ENCODE measurements at regions not wholly inside any gene's neighbourhood (a gene's known extent, or its start where the extent isn't known, plus 50 kb on each side); places are given as distances from the start of the nearest gene placed in this dataset.

DNA sequence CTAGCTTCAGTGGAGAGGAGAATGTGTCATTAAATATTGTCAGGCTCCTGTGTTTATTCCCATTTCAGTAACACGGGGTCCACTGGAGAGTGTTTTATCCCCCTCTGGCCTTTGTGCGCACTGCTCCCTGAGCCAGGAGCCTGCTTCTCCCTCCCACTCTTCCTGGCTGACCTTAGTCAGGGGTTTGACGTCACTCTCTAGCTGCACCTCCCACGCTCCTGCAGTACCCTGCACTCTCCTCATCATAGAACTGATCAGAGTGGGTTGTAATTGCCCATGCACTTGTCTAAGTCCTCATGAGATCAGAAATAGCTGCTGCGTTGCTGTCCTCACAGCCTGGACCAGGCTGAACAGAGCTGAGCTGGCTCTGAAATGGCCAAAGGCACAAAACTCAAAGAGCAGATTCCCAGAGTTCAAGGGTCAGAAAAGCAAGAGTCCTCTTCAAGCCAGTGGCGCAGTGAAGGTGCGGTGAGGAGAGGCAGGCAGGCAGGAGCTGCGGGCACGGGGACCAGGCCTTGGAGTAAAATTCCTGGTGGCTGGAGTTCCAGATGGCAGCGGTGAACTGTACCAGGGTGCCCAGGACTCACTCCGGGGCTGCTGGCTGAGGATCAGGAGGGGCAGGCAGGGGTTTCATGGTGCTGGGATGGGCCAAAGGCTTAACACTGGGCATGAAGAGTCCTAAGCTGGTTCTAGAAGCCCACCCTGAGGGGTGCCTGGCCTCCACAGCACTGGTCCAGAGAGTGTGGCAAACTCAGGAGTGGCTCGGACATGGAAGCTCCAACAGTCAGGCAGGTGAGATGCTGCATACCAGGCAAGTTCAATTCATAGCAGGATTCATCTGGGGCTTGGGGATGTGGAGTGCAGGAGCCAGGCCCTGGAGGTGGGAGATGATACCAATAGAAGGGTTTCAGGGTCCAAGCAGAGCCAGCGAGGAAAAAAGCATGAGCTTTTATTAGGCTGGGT, 170.9 kb downstream of the SCP2D1 start:
- Histone ChIP-seq H3K27ac (ENCODE audit: low read depth, low read length, severe bottlenecking) (no peak overlapping the region), H3K36me3 (ENCODE audit: control insufficient read depth, insufficient read depth, low read length) (no peaks in the 10 kb centered on the region), H3K9me3 (ENCODE audit: control insufficient read depth, low read length) (no peaks in the 10 kb centered on the region), H3K4me1 (ENCODE audit: control insufficient read depth, insufficient read depth, low read length, poor library complexity, severe bottlenecking) (no peaks in the 10 kb centered on the region), H3K4me3 (ENCODE audit: extremely low read depth, insufficient read depth, low read length, poor library complexity, severe bottlenecking) (no peak overlapping the region)
- 81 to 83% methylated on average over 13 of the region's 13 CpGs for WGBS, 2 experiments (ENCODE audit: insufficient coverage in 2 of 2)

DNA sequence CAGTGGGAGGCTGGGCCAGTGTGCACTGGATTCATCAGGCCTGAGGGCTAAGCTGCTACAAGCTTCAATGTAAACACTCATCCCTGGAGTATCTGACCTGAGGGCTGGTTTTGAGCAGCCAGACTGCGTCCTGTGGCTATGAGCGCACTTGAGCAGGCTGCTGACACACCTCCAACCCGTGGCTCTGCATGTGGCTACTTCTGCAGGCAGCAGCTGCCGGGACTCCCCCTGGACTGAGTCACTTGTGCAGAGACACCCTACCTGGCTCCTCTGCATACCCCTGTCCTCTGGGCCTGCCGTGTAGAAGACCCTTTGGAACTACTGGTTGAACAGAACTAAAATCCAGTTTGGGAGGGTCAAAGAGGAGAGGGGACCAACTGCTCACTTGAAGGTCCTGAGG, 172.0 kb downstream of the SCP2D1 start:
- WGBS, 2 experiments (ENCODE audit: insufficient coverage in 2 of 2), result 87 to 94% methylated on average over 4 to 5 of the region's 5 CpGs
- no peaks in the 10 kb centered on the region for H3K9me3 ChIP-seq (ENCODE audit: control insufficient read depth, low read length)
- no peaks in the 10 kb centered on the region for H3K4me1 ChIP-seq (ENCODE audit: control insufficient read depth, insufficient read depth, low read length, poor library complexity, severe bottlenecking)
- no peak overlapping the region for H3K4me3 ChIP-seq (ENCODE audit: extremely low read depth, insufficient read depth, low read length, poor library complexity, severe bottlenecking)
- no peak overlapping the region for H3K27ac ChIP-seq (ENCODE audit: low read depth, low read length, severe bottlenecking)
- no peaks in the 10 kb centered on the region for H3K36me3 ChIP-seq (ENCODE audit: control insufficient read depth, insufficient read depth, low read length)

DNA sequence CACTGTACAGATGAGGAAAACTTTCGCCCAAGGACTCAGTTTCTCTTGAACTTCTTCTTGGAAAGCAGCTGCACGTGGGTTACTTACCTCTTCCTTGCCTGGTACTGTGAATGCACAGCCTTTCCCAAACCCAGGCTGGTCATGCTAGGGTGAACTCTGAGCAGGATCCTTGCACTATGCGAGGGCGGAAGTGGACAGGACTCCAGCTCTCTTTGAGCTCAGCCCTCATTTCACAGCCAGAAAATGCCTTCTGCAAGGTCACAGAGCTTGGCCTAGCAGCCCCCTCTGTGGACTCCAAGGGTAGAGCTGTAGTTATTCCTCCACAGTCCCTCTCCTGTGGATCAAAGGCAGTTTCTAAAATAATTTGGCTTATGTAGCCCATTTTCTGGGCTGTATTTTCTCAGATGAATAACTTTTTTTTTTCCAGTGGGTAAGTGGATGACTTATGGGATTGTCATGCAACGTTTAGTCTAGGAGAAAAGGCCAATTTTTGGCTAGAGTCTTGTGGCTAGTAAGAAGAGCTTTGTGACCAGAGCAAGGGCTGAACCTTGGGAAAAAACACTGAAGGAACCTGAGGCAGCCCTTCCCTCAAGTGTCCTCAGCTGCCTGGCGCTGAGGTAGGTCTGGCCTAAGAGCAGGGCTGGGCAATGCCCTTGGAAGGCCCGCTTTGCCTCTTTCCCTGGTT, 172.7 kb downstream of the SCP2D1 start:
- Histone ChIP-seq H3K4me3 (ENCODE audit: extremely low read depth, insufficient read depth, low read length, poor library complexity, severe bottlenecking) (no peak overlapping the region), H3K9me3 (ENCODE audit: control insufficient read depth, low read length) (no peaks in the 10 kb centered on the region), H3K4me1 (ENCODE audit: control insufficient read depth, insufficient read depth, low read length, poor library complexity, severe bottlenecking) (no peaks in the 10 kb centered on the region), H3K27ac (ENCODE audit: low read depth, low read length, severe bottlenecking) (no peak overlapping the region), H3K36me3 (ENCODE audit: control insufficient read depth, insufficient read depth, low read length) (no peaks in the 10 kb centered on the region)
- 89 to 95% methylated on average over 5 to 6 of the region's 7 CpGs for WGBS, 2 experiments (ENCODE audit: insufficient coverage in 2 of 2)

DNA sequence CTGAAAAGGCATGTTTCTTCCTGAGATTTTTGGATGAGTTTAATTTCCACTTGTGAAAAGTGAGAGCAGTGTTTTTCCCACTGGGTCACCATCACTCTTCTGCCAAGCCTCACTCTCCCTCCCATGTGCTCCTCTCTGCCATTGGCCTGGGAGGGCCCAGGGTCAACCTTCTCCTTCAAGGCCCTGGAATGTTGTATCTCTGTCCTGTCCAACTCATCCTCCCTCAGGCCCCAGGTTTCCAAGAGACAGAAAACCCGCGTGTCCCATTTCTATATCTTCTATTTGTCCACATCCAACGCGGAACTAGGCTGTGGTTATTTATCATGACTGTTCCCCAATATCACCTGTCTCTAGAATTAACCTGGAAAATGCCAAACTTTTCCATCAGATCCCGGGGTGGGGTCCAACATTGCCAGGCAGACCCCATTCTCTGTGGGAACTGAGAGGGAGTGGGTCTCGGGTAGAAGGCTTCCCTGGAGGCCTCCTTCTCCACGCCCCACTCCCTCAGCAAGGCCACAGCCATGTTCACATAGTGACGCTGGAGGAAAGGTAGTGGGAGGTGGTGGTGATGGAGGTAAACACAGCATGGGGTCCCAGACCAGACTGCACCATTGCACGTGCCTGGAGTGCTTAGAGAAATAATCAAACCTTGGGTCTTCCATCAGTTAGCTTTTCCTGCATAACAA, 173.5 kb downstream of the SCP2D1 start:
- Histone ChIP-seq H3K4me3 (ENCODE audit: extremely low read depth, insufficient read depth, low read length, poor library complexity, severe bottlenecking) (no peak overlapping the region), H3K9me3 (ENCODE audit: control insufficient read depth, low read length) (no peaks in the 10 kb centered on the region), H3K27ac (ENCODE audit: low read depth, low read length, severe bottlenecking) (no peak overlapping the region), H3K36me3 (ENCODE audit: control insufficient read depth, insufficient read depth, low read length) (no peaks in the 10 kb centered on the region), H3K4me1 (ENCODE audit: control insufficient read depth, insufficient read depth, low read length, poor library complexity, severe bottlenecking) (no peaks in the 10 kb centered on the region)
- 80 to 97% methylated on average over 1 to 6 of the region's 9 CpGs for WGBS, 2 experiments (ENCODE audit: insufficient coverage in 2 of 2)

DNA sequence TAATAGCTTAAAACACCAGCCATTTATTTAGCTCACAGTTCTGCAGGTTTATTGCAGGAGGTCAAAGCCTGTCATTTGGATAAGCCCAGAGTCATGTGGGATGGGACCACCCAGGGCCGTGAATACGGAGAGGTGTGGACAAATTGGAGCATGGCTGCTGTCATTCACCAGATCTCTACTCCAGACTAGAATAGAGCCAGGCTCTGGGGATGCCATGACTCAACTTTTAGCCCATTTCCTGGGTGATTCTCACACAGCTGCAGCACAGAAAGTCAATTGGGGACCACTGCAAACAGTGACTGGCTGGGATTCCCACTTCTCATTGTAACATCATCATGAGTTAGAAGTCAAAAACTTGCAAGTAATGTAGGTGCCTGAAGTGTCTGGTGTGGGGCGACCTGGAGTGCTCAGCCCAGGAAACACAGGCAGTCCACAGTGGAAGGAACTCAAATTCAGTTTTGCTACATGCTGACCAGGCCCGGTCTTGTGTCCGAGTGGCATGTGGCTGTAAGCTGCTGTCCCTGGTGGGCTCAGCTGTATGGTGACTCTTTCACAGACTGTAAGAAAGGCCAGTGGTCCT, 174.3 kb downstream of the SCP2D1 start:
- WGBS, 2 experiments (ENCODE audit: insufficient coverage in 2 of 2), result 92 to 97% methylated on average over 4 to 5 of the region's 5 CpGs
- H3K9me3 ChIP-seq (ENCODE audit: control insufficient read depth, low read length), result no peaks in the 10 kb centered on the region
- no peaks in the 10 kb centered on the region for H3K4me1 ChIP-seq (ENCODE audit: control insufficient read depth, insufficient read depth, low read length, poor library complexity, severe bottlenecking)
- H3K4me3 ChIP-seq (ENCODE audit: extremely low read depth, insufficient read depth, low read length, poor library complexity, severe bottlenecking), result no peak overlapping the region
- no peak overlapping the region for H3K27ac ChIP-seq (ENCODE audit: low read depth, low read length, severe bottlenecking)
- H3K36me3 ChIP-seq (ENCODE audit: control insufficient read depth, insufficient read depth, low read length), result no peaks in the 10 kb centered on the region

DNA sequence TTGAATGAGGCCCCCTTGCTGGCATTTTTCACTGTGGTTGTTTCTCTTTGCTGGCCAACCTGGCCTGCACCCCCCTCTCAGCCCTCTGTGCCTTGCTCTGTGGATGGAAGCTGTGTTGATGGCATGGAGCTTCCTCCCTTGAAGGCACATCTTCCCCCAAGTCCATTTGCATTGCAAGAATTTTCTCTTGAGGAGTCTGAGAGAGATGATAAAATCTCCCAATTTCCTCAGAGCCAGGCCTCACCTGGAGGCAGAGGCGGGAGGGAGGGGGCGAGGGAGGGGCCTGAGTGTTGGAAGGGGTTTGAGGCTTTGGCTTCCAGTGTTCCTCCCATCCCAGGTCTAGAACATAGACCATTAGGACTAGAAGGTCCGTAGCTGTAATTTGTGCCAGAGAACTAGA, 175.1 kb downstream of the SCP2D1 start:
- 86% methylated on average over 1 of the region's 3 CpGs; no CpG with 5 or more reads in 1 of the 2 experiments for WGBS, 2 experiments (ENCODE audit: insufficient coverage in 2 of 2)
- Histone ChIP-seq H3K9me3 (ENCODE audit: control insufficient read depth, low read length) (no peaks in the 10 kb centered on the region), H3K36me3 (ENCODE audit: control insufficient read depth, insufficient read depth, low read length) (no peaks in the 10 kb centered on the region), H3K27ac (ENCODE audit: low read depth, low read length, severe bottlenecking) (no peak overlapping the region), H3K4me1 (ENCODE audit: control insufficient read depth, insufficient read depth, low read length, poor library complexity, severe bottlenecking) (no peaks in the 10 kb centered on the region), H3K4me3 (ENCODE audit: extremely low read depth, insufficient read depth, low read length, poor library complexity, severe bottlenecking) (no peak overlapping the region)

DNA sequence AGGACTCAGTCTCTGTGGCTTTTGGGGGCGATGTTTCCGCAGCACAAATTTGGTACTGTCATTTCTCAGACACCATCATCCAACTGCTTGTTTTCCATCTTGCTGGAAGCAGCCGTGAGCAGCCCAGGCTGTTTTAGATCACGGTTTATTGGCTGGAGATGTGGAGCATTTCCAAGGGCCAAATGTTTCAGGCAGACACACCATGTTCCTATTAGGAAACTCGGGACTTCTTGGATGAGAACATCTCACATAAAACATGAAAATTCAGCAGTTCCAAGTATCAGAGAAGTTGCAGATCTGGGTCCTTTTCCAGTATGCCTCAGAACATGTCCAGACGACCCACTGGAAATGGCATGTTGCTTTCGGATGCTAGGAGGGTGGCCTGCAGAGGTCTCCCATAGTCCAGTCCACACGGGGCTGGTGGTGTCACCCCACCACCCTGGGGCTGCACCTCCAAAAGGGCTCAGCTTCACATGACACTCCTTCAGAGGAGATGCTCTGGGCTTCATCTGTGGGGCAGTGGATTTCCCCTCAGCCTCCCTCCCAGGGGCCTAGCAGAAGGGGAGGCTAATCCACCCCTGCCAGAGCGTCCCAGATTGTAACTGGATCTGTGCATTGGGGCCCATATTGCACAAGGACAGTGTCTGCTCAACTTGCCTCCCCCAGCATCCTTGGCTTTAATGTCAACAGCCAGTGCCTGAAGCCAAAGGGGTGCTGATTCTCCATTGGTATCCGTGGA, 176.3 kb downstream of the SCP2D1 start:
- WGBS, 2 experiments (ENCODE audit: insufficient coverage in 2 of 2), result 92 to 97% methylated on average over 8 to 9 of the region's 10 CpGs
- Histone ChIP-seq H3K27ac (ENCODE audit: low read depth, low read length, severe bottlenecking) (no peak overlapping the region), H3K4me1 (ENCODE audit: control insufficient read depth, insufficient read depth, low read length, poor library complexity, severe bottlenecking) (no peaks in the 10 kb centered on the region), H3K9me3 (ENCODE audit: control insufficient read depth, low read length) (no peaks in the 10 kb centered on the region), H3K4me3 (ENCODE audit: extremely low read depth, insufficient read depth, low read length, poor library complexity, severe bottlenecking) (no peak overlapping the region), H3K36me3 (ENCODE audit: control insufficient read depth, insufficient read depth, low read length) (no peaks in the 10 kb centered on the region)

DNA sequence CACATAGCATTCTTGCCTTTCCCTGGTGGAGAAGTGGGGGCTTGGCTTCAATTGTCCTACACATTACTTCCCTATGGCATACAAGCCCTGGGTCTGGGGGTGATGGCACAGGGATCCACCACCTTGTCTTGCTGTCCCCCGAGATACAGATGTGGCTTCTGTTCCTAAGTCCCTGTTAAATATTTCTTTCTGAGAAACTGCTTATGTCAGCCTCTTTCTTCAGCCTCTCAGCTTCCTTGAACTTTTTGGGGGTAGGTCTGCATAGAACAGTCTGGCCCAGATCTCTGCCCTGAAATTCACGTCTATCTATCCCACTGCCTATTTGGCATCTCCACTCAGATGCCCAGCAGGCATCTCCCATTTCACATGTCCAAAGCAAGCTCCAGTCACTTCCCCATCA, 177.4 kb downstream of the SCP2D1 start:
- H3K4me3 ChIP-seq (ENCODE audit: extremely low read depth, insufficient read depth, low read length, poor library complexity, severe bottlenecking), result no peak overlapping the region
- H3K4me1 ChIP-seq (ENCODE audit: control insufficient read depth, insufficient read depth, low read length, poor library complexity, severe bottlenecking), result no peaks in the 10 kb centered on the region
- H3K36me3 ChIP-seq (ENCODE audit: control insufficient read depth, insufficient read depth, low read length), result no peaks in the 10 kb centered on the region
- WGBS, 2 experiments (ENCODE audit: insufficient coverage in 2 of 2), result 79 to 90% methylated on average over 2 of the region's 2 CpGs
- no peak overlapping the region for H3K27ac ChIP-seq (ENCODE audit: low read depth, low read length, severe bottlenecking)
- H3K9me3 ChIP-seq (ENCODE audit: control insufficient read depth, low read length), result peaks cover 4% of the 10 kb centered on the region

DNA sequence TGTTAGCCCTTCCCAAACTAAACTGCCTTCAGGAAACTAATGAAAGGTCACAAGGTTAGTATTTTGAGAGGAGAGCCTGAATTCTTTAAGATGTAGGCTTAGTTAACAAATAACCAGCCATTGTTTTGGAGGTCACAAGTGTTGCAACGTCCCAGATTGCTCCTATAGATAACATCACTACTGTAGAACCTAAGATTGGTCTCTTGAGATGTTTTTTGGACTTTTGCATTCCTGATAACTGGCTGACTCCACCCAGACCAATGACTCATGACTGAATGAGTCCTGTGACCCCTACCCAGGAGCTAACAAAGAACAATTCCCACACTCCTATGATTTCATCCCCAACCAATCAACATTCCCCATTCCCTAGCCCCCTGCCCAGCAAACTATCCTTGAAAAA, 178.8 kb downstream of the SCP2D1 start:
- Histone ChIP-seq H3K4me3 (ENCODE audit: extremely low read depth, insufficient read depth, low read length, poor library complexity, severe bottlenecking) (no peak overlapping the region), H3K27ac (ENCODE audit: low read depth, low read length, severe bottlenecking) (no peak overlapping the region), H3K36me3 (ENCODE audit: control insufficient read depth, insufficient read depth, low read length) (no peaks in the 10 kb centered on the region), H3K9me3 (ENCODE audit: control insufficient read depth, low read length) (peaks cover 4% of the 10 kb centered on the region), H3K4me1 (ENCODE audit: control insufficient read depth, insufficient read depth, low read length, poor library complexity, severe bottlenecking) (no peaks in the 10 kb centered on the region)
- 83% methylated on average over 1 of the region's 1 CpG; no CpG with 5 or more reads in 1 of the 2 experiments for WGBS, 2 experiments (ENCODE audit: insufficient coverage in 2 of 2)

DNA sequence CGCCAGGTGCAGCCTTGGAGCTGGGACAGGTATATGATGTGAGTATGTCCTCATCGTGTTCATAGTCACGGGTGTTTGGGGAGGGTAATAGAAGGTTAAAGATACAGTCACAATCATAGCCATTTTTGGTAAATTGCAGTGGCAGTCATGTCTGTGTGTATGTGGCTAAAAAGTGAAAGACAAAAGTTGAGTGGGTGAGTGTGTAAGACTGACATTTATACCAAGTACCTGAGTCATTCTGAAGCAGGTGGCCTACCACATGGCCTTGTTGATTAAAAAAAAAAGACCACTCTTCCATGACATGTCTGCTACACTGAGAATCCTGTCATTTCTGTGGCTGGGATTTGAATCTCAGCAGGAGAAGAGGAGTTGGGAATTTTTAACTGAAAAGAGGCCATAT, 181.9 kb downstream of the SCP2D1 start:
- Histone ChIP-seq H3K4me3 (ENCODE audit: extremely low read depth, insufficient read depth, low read length, poor library complexity, severe bottlenecking) (no peak overlapping the region), H3K4me1 (ENCODE audit: control insufficient read depth, insufficient read depth, low read length, poor library complexity, severe bottlenecking) (no peaks in the 10 kb centered on the region), H3K27ac (ENCODE audit: low read depth, low read length, severe bottlenecking) (no peak overlapping the region), H3K36me3 (ENCODE audit: control insufficient read depth, insufficient read depth, low read length) (no peaks in the 10 kb centered on the region), H3K9me3 (ENCODE audit: control insufficient read depth, low read length) (peaks cover 4% of the 10 kb centered on the region)
- 88 to 100% methylated on average over 3 of the region's 3 CpGs for WGBS, 2 experiments (ENCODE audit: insufficient coverage in 2 of 2)
